Psoas muscle (tissue), 7 donors: ENCODE measurements at regions not wholly inside any gene's neighbourhood (a gene's known extent, or its start where the extent isn't known, plus 50 kb on each side); places are given as distances from the start of the nearest gene placed in this dataset.

Source experiments
- ATAC-seq, 4 donors: fragments of 200-7000 bp; cut with Tn5 transposase; one replicate each; pipeline ENCODE4 v1.9.1; 2020; ENCODE audit warnings: moderate library complexity in 3 of 4, mild to moderate bottlenecking in 2 of 4
- DNase-seq, 2 donors: peaks; one replicate each; pipeline ENCODE4 v3.0.0-alpha.2; 2020
- H3K27ac ChIP-seq: fragments of 200-600 bp; one replicate; pipeline ENCODE4 v1.8.0; 2022
- H3K27me3 ChIP-seq, 3 donors: fragments of 200-600 bp in 1 of 3; one replicate each; pipeline versions ENCODE4 v1.6.1 to v1.8.0; 2013 to 2022; ENCODE audit warnings: low read length in 2 of 3, mild to moderate bottlenecking in 2 of 3, moderate library complexity in 1 of 3; ENCODE audit not compliant: insufficient read depth in 3 of 3
- H3K36me3 ChIP-seq, 2 donors: fragments of 200-600 bp in 1 of 2; one replicate each; pipeline versions ENCODE4 v1.6.1 to v1.8.0; 2013 to 2022; ENCODE audit warnings: low read depth in 1 of 2, mild to moderate bottlenecking in 1 of 2, moderate library complexity in 1 of 2; ENCODE audit not compliant: insufficient read depth in 1 of 2
- H3K4me1 ChIP-seq: fragments of 200-600 bp; one replicate; pipeline ENCODE4 v1.8.0; 2022
- H3K4me3 ChIP-seq: fragments of 200-600 bp; one replicate; pipeline ENCODE4 v1.8.0; 2022; ENCODE audit warnings: mild to moderate bottlenecking
- H3K9me3 ChIP-seq: fragments of 200-600 bp; one replicate; pipeline ENCODE4 v1.8.0; 2022
- CTCF ChIP-seq: fragments of 200-600 bp; IDR thresholded peaks from one replicate; pipeline ENCODE4 v1.8.0; 2022; ENCODE audit warnings: antibody characterized with exemption
- WGBS, 3 donors: extraction: QIAGEN DNeasy Blood & Tissue Kit; methylation state at CpG; one replicate each; pipeline versions ENCODE4 v1.1.6 to v1.1.7; 2013; 5-methylcytosine and 5-hydroxymethylcytosine counted together
- intact Hi-C, 2 donors: fragments of 100-400 bp; cut with DNase I; formaldehyde crosslinking; loops; one replicate each; pipeline versions ENCODE4 v1.11.0 to v1.14.2; 2022
- donor health status: healthy with polysubstance abuse.
- donor health status: DM: no; HTN: no; CAD: no; lungs with moderate emphysema.
- donor health status: Bipolar disorder and iron deficiency.
- donor health status: healthy.
- donor health status: DM: yes; HTN: yes; CAD: no.
- donor health status: DM: no; HTN: no; CAD: no.
- donor health status: DM: yes; HTN: yes; CAD: no.

- intact Hi-C loops = no loop called here
- H3K9me3 ChIP-seq = no peaks in the 10 kb centered on the region
- no peak for ATAC-seq
- WGBS, 3 donors = 74 to 85% (median 77%) methylated on average over 2 of the region's 2 CpGs
- H3K36me3 ChIP-seq = no peaks in the 10 kb centered on the region
- no peak overlapping the region for H3K4me3 ChIP-seq
- DNase-seq = no peak
- H3K4me1 ChIP-seq = no peaks in the 10 kb centered on the region
- no peak overlapping the region for H3K27ac ChIP-seq
- no peak for TF ChIP-seq CTCF
- no peaks in the 10 kb centered on the region for H3K27me3 ChIP-seq
Measured at GRCh38 chr2:49861821-49862220, 707.5 kb upstream of the FSHR start.

- H3K27ac ChIP-seq = no peak overlapping the region
Measured at GRCh38 chr2:49860834-49861233, 706.5 kb upstream of the FSHR start.

GRCh38 chr2:49860170-49860569 is 705.9 kb upstream of the FSHR start:
- H3K36me3 ChIP-seq = no peaks in the 10 kb centered on the region
- H3K27me3 ChIP-seq = no peaks in the 10 kb centered on the region
- 63 to 75% (median 72%) methylated on average over 2 of the region's 2 CpGs for WGBS, 3 donors
- H3K4me1 ChIP-seq = no peaks in the 10 kb centered on the region
- intact Hi-C loops = no loop called here
- no peak for TF ChIP-seq CTCF
- ATAC-seq (no peak), DNase-seq (no peak)
- no peaks in the 10 kb centered on the region for H3K9me3 ChIP-seq
- H3K27ac ChIP-seq = no peak overlapping the region
- no peak overlapping the region for H3K4me3 ChIP-seq

More at GRCh38 chr2:49860834-49861233, 706.5 kb upstream of the FSHR start:
- Histone ChIP-seq H3K4me3 (no peak overlapping the region), H3K36me3 (no peaks in the 10 kb centered on the region), H3K9me3 (no peaks in the 10 kb centered on the region), H3K4me1 (no peaks in the 10 kb centered on the region), H3K27me3 (no peaks in the 10 kb centered on the region)
- DNase-seq (no peak), ATAC-seq (no peak)
- 76 to 84% (median 76%) methylated on average over 2 of the region's 2 CpGs for WGBS, 3 donors
- no peak for TF ChIP-seq CTCF
- intact Hi-C loops = no loop called here

GRCh38 chr2:49858657-49859056 is 704.3 kb upstream of the FSHR start:
- WGBS, 3 donors = 72 to 82% (median 75%) methylated on average over 2 of the region's 2 CpGs

More at GRCh38 chr2:49858657-49859056, 704.3 kb upstream of the FSHR start:
- ATAC-seq (no peak), DNase-seq (no peak)
- intact Hi-C loops = no loop called here
- Histone ChIP-seq H3K9me3 (no peaks in the 10 kb centered on the region), H3K4me3 (no peak overlapping the region), H3K27me3 (no peaks in the 10 kb centered on the region), H3K27ac (no peak overlapping the region), H3K4me1 (no peaks in the 10 kb centered on the region), H3K36me3 (no peaks in the 10 kb centered on the region)
- no peak for TF ChIP-seq CTCF
